ENCODE measurements at regions not wholly inside any gene's neighbourhood (a gene's known extent, or its start where the extent isn't known, plus 50 kb on each side); places are given as distances from the start of the nearest gene placed in this dataset.

DNA sequence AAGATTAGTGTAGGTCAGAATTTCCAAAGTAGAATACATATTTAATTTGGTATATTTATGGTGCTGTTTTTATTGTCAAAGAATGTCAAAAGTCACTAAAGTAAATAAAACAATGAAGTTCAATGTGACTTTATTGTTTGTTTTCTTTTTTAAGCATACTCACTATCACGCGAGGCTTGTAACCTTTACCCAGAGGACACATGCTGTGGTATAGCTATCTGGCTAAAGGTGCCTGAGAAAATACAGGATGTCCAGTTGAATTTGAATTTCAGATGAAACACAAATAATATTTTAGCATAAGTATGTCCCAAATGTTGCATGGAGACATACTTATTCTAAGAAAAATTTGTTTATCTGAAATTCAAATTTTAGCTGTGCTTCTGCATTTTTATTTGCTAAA, 103.3 kb upstream of the KLF7 start:
- no peaks in the 10 kb centered on the region for H3K79me2 ChIP-seq (ENCODE audit: insufficient read depth, low read length)
- no peak overlapping the region for H2AFZ ChIP-seq (ENCODE audit: low read length)
- H3K27ac ChIP-seq (ENCODE audit: low read depth, low read length), result no peak overlapping the region
- no peaks in the 10 kb centered on the region for H3K36me3 ChIP-seq (ENCODE audit: insufficient read depth, low read length)
- H3K4me1 ChIP-seq (ENCODE audit: insufficient read depth, low read length), result no peaks in the 10 kb centered on the region
- TF ChIP-seq, protein P1, sequence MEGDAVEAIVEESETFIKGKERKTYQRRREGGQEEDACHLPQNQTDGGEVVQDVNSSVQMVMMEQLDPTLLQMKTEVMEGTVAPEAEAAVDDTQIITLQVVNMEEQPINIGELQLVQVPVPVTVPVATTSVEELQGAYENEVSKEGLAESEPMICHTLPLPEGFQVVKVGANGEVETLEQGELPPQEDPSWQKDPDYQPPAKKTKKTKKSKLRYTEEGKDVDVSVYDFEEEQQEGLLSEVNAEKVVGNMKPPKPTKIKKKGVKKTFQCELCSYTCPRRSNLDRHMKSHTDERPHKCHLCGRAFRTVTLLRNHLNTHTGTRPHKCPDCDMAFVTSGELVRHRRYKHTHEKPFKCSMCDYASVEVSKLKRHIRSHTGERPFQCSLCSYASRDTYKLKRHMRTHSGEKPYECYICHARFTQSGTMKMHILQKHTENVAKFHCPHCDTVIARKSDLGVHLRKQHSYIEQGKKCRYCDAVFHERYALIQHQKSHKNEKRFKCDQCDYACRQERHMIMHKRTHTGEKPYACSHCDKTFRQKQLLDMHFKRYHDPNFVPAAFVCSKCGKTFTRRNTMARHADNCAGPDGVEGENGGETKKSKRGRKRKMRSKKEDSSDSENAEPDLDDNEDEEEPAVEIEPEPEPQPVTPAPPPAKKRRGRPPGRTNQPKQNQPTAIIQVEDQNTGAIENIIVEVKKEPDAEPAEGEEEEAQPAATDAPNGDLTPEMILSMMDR (IDR thresholded peaks at IDR 0.05; ENCODE audit: extremely low read depth, low read depth, low read length), result no peak
- no peak overlapping the region for H3K4me3 ChIP-seq (ENCODE audit: insufficient read depth, low read length)
- H4K20me1 ChIP-seq (ENCODE audit: insufficient read depth, low read length), result no peaks in the 10 kb centered on the region
- no peaks in the 10 kb centered on the region for H3K27me3 ChIP-seq (ENCODE audit: insufficient read depth, low read length)
- no peaks in the 10 kb centered on the region for H3K9me3 ChIP-seq (ENCODE audit: low read depth, low read length)
- DNase-seq (ENCODE audit: insufficient read length, low spot score, missing footprints), result no peak
- H3K4me2 ChIP-seq (ENCODE audit: insufficient read depth, low read length), result no peak overlapping the region

- H3K27ac ChIP-seq (ENCODE audit: low read depth, low read length), result peak overlapping the region; percentile 27
- DNase-seq (ENCODE audit: insufficient read length, low spot score, missing footprints), result no peak
These were observed 108.9 kb upstream of the KLF7 start for GRCh38 chr2:207274530-207275189.

GRCh38 chr2:207275779-207276178, 110.0 kb upstream of the KLF7 start:
- H2AFZ ChIP-seq (ENCODE audit: low read length), result no peak overlapping the region
- no peak overlapping the region for H3K4me3 ChIP-seq (ENCODE audit: insufficient read depth, low read length)
- H3K27ac ChIP-seq (ENCODE audit: low read depth, low read length), result no peak overlapping the region
- no peaks in the 10 kb centered on the region for H3K27me3 ChIP-seq (ENCODE audit: insufficient read depth, low read length)
- H3K4me1 ChIP-seq (ENCODE audit: insufficient read depth, low read length), result peaks cover 6% of the 10 kb centered on the region
- TF ChIP-seq, protein P1 (IDR thresholded peaks at IDR 0.05; ENCODE audit: extremely low read depth, low read depth, low read length), result no peak
- H3K9me3 ChIP-seq (ENCODE audit: low read depth, low read length), result no peaks in the 10 kb centered on the region
- no peaks in the 10 kb centered on the region for H3K36me3 ChIP-seq (ENCODE audit: insufficient read depth, low read length)
- no peaks in the 10 kb centered on the region for H4K20me1 ChIP-seq (ENCODE audit: insufficient read depth, low read length)
- no peak overlapping the region for H3K4me2 ChIP-seq (ENCODE audit: insufficient read depth, low read length)
- H3K79me2 ChIP-seq (ENCODE audit: insufficient read depth, low read length), result no peaks in the 10 kb centered on the region
- DNase-seq (ENCODE audit: insufficient read length, low spot score, missing footprints), result no peak

More at GRCh38 chr2:207274530-207275189, 108.9 kb upstream of the KLF7 start:
- no peaks in the 10 kb centered on the region for H3K36me3 ChIP-seq (ENCODE audit: insufficient read depth, low read length)
- H3K4me2 ChIP-seq (ENCODE audit: insufficient read depth, low read length), result no peak overlapping the region
- no peak overlapping the region for H3K4me3 ChIP-seq (ENCODE audit: insufficient read depth, low read length)
- no peak overlapping the region for H2AFZ ChIP-seq (ENCODE audit: low read length)
- H4K20me1 ChIP-seq (ENCODE audit: insufficient read depth, low read length), result no peaks in the 10 kb centered on the region
- peaks cover 6% of the 10 kb centered on the region for H3K4me1 ChIP-seq (ENCODE audit: insufficient read depth, low read length)
- no peaks in the 10 kb centered on the region for H3K79me2 ChIP-seq (ENCODE audit: insufficient read depth, low read length)
- TF ChIP-seq, protein P1 (IDR thresholded peaks at IDR 0.05; ENCODE audit: extremely low read depth, low read depth, low read length), result peak; percentile 5
- no peaks in the 10 kb centered on the region for H3K9me3 ChIP-seq (ENCODE audit: low read depth, low read length)
- H3K27me3 ChIP-seq (ENCODE audit: insufficient read depth, low read length), result no peaks in the 10 kb centered on the region

DNA sequence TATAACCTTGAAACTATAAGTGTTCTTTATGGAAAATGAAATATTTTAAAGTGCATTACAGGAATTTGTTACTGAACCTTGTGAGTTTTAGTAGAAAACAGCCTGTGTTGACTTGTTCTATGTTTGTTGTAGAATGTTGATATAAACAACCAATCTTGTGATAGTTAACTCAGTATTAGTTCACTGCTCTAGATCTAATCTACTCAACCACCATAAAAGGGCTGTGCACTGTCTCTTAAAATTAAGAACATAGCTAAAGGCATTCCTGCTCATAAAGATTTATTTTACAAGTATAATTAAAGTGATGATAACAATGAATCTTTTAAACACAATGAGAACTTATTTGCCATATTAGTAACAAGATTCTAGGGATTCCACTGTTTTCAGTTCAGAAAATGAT, 110.5 kb upstream of the KLF7 start:
- Histone ChIP-seq H3K4me1 (ENCODE audit: insufficient read depth, low read length) (peaks cover 6% of the 10 kb centered on the region), H3K27me3 (ENCODE audit: insufficient read depth, low read length) (no peaks in the 10 kb centered on the region), H3K4me3 (ENCODE audit: insufficient read depth, low read length) (no peak overlapping the region), H3K79me2 (ENCODE audit: insufficient read depth, low read length) (no peaks in the 10 kb centered on the region), H2AFZ (ENCODE audit: low read length) (no peak overlapping the region), H3K27ac (ENCODE audit: low read depth, low read length) (no peak overlapping the region), H3K4me2 (ENCODE audit: insufficient read depth, low read length) (no peak overlapping the region), H3K36me3 (ENCODE audit: insufficient read depth, low read length) (no peaks in the 10 kb centered on the region), H3K9me3 (ENCODE audit: low read depth, low read length) (no peaks in the 10 kb centered on the region), H4K20me1 (ENCODE audit: insufficient read depth, low read length) (no peaks in the 10 kb centered on the region)
- TF ChIP-seq, protein P1 (IDR thresholded peaks at IDR 0.05; ENCODE audit: extremely low read depth, low read depth, low read length), result no peak
- no peak for DNase-seq (ENCODE audit: insufficient read length, low spot score, missing footprints)

All from osteoblast (primary cell).